MG63 (cell line): ENCODE measurements at regions not wholly inside any gene's neighbourhood (a gene's known extent, or its start where the extent isn't known, plus 50 kb on each side); places are given as distances from the start of the nearest gene placed in this dataset.
"Not testable (repeated sequence)": the region's sequence is repeated elsewhere in the genome, so short reads cannot be mapped to it uniquely, and the experiment has no call there.

ENCODE experiments used
- DNase-seq: peaks from one replicate; pipeline ENCODE4 v3.0.0-alpha.2; 2020
- H3K27me3 ChIP-seq: fragments of 250-450 bp; sonication (Bioruptor Pico); 2 replicates; pipeline ENCODE4 v1.5.1; 2020; ENCODE audit warnings: mild to moderate bottlenecking, moderate library complexity
- H3K36me3 ChIP-seq: fragments of 250-450 bp; sonication (Bioruptor Pico); 2 replicates; pipeline ENCODE4 v1.5.1; 2020; ENCODE audit warnings: mild to moderate bottlenecking, moderate library complexity
- H3K4me3 ChIP-seq: fragments of 250-450 bp; sonication (Bioruptor Pico); 2 replicates; pipeline ENCODE4 v1.5.1; 2020; ENCODE audit warnings: mild to moderate bottlenecking, moderate library complexity
- H3K9me3 ChIP-seq: fragments of 250-450 bp; sonication (Bioruptor Pico); 2 replicates; pipeline ENCODE4 v1.5.1; 2020; ENCODE audit warnings: mild to moderate bottlenecking, moderate library complexity

- DNase-seq: no peak
- Histone ChIP-seq H3K4me3 (no peak overlapping the region), H3K36me3 (no peaks in the 10 kb centered on the region), H3K27me3 (no peaks in the 10 kb centered on the region), H3K9me3 (no peaks in the 10 kb centered on the region)
Observed at GRCh38 chr3:82015241-82015640, 253.8 kb upstream of the GBE1 start.

GRCh38 chr3:82012775-82013174 is 251.3 kb upstream of the GBE1 start:
- Histone ChIP-seq H3K27me3 (no peaks in the 10 kb centered on the region), H3K36me3 (no peaks in the 10 kb centered on the region), H3K9me3 (no peaks in the 10 kb centered on the region), H3K4me3 (no peak overlapping the region)
- no peak for DNase-seq

- H3K36me3 ChIP-seq: no peaks in the 10 kb centered on the region
- no peak for DNase-seq
- no peaks in the 10 kb centered on the region for H3K27me3 ChIP-seq
- H3K9me3 ChIP-seq: no peaks in the 10 kb centered on the region
- no peak overlapping the region for H3K4me3 ChIP-seq
Observed at GRCh38 chr3:82011336-82011735, 249.9 kb upstream of the GBE1 start.

GRCh38 chr3:82005266-82005665 is 243.8 kb upstream of the GBE1 start:
- H3K4me3 ChIP-seq: no peak overlapping the region
- DNase-seq: no peak
- no peaks in the 10 kb centered on the region for H3K9me3 ChIP-seq
- H3K27me3 ChIP-seq: no peaks in the 10 kb centered on the region
- H3K36me3 ChIP-seq: no peaks in the 10 kb centered on the region

- no peak for DNase-seq
- Histone ChIP-seq H3K36me3 (no peaks in the 10 kb centered on the region), H3K9me3 (no peaks in the 10 kb centered on the region), H3K4me3 (no peak overlapping the region), H3K27me3 (no peaks in the 10 kb centered on the region)
Observed at GRCh38 chr3:82004266-82004665, 242.8 kb upstream of the GBE1 start.

GRCh38 chr3:82002986-82003642 is 241.7 kb upstream of the GBE1 start:
- Histone ChIP-seq H3K9me3 (no peaks in the 10 kb centered on the region), H3K36me3 (no peaks in the 10 kb centered on the region)

GRCh38 chr3:82002491-82002890 is 241.0 kb upstream of the GBE1 start:
- Histone ChIP-seq H3K9me3 (no peaks in the 10 kb centered on the region), H3K36me3 (no peaks in the 10 kb centered on the region), H3K27me3 (no peaks in the 10 kb centered on the region), H3K4me3 (no peak overlapping the region)
- no peak for DNase-seq

More at GRCh38 chr3:82002986-82003642, 241.7 kb upstream of the GBE1 start:
- Histone ChIP-seq H3K4me3 (no peak overlapping the region), H3K27me3 (no peaks in the 10 kb centered on the region)
- no peak for DNase-seq

GRCh38 chr3:82001276-82001923 is 240.0 kb upstream of the GBE1 start:
- no peaks in the 10 kb centered on the region for H3K36me3 ChIP-seq
- no peaks in the 10 kb centered on the region for H3K27me3 ChIP-seq
- no peak for DNase-seq
- no peak overlapping the region for H3K4me3 ChIP-seq
- no peaks in the 10 kb centered on the region for H3K9me3 ChIP-seq

- DNase-seq: no peak
- Histone ChIP-seq H3K27me3 (no peaks in the 10 kb centered on the region), H3K4me3 (no peak overlapping the region), H3K36me3 (no peaks in the 10 kb centered on the region), H3K9me3 (no peaks in the 10 kb centered on the region)
Observed at GRCh38 chr3:82000773-82001172, 239.3 kb upstream of the GBE1 start.

GRCh38 chr3:82000350-82000749 is 238.9 kb upstream of the GBE1 start:
- DNase-seq: no peak
- Histone ChIP-seq H3K27me3 (no peaks in the 10 kb centered on the region), H3K4me3 (no peak overlapping the region), H3K9me3 (no peaks in the 10 kb centered on the region), H3K36me3 (no peaks in the 10 kb centered on the region)

- Histone ChIP-seq H3K36me3 (no peaks in the 10 kb centered on the region), H3K4me3 (no peak overlapping the region), H3K9me3 (no peaks in the 10 kb centered on the region), H3K27me3 (no peaks in the 10 kb centered on the region)
- DNase-seq: no peak
Observed at GRCh38 chr3:81998907-81999306, 237.5 kb upstream of the GBE1 start.

- H3K27me3 ChIP-seq: no peaks in the 10 kb centered on the region
- no peaks in the 10 kb centered on the region for H3K36me3 ChIP-seq
- no peaks in the 10 kb centered on the region for H3K9me3 ChIP-seq
- no peak for DNase-seq
- H3K4me3 ChIP-seq: no peak overlapping the region
Observed at GRCh38 chr3:81998139-81998755, 236.8 kb upstream of the GBE1 start.

- H3K4me3 ChIP-seq: no peak overlapping the region
- no peaks in the 10 kb centered on the region for H3K27me3 ChIP-seq
- H3K36me3 ChIP-seq: no peaks in the 10 kb centered on the region
- no peak for DNase-seq
- no peaks in the 10 kb centered on the region for H3K9me3 ChIP-seq
Observed at GRCh38 chr3:81997390-81997789, 235.9 kb upstream of the GBE1 start.

- no peak for DNase-seq
- Histone ChIP-seq H3K4me3 (no peak overlapping the region), H3K36me3 (no peaks in the 10 kb centered on the region), H3K27me3 (no peaks in the 10 kb centered on the region), H3K9me3 (no peaks in the 10 kb centered on the region)
Observed at GRCh38 chr3:81995329-81995728, 233.9 kb upstream of the GBE1 start.

- H3K36me3 ChIP-seq: no peaks in the 10 kb centered on the region
- H3K9me3 ChIP-seq: no peaks in the 10 kb centered on the region
- DNase-seq: no peak
- H3K27me3 ChIP-seq: no peaks in the 10 kb centered on the region
- H3K4me3 ChIP-seq: no peak overlapping the region
Observed at GRCh38 chr3:81989758-81990157, 228.3 kb upstream of the GBE1 start.

- no peaks in the 10 kb centered on the region for H3K9me3 ChIP-seq
- H3K36me3 ChIP-seq: no peaks in the 10 kb centered on the region
- H3K27me3 ChIP-seq: no peaks in the 10 kb centered on the region
- H3K4me3 ChIP-seq: no peak overlapping the region
- DNase-seq: no peak
Observed at GRCh38 chr3:81989274-81989673, 227.8 kb upstream of the GBE1 start.

GRCh38 chr3:81987412-81987811 is 226.0 kb upstream of the GBE1 start:
- not testable (repeated sequence) for H3K9me3 ChIP-seq, H3K27me3 ChIP-seq, H3K4me3 ChIP-seq, DNase-seq, H3K36me3 ChIP-seq
